ENCODE measurements at regions not wholly inside any gene's neighbourhood (a gene's known extent, or its start where the extent isn't known, plus 50 kb on each side); places are given as distances from the start of the nearest gene placed in this dataset.

- H3K4me3 ChIP-seq = no peak overlapping the region
- intact Hi-C loops (cut with DNase I) = no loop called here
- H3K4me1 ChIP-seq = no peaks in the 10 kb centered on the region
- 85 to 90% (median 89%) methylated on average over 4 of the region's 4 CpGs for WGBS, 3 donors
- no peak overlapping the region for H3K27ac ChIP-seq
- no peaks in the 10 kb centered on the region for H3K36me3 ChIP-seq (ENCODE audit: insufficient read depth in 1 of 2, low read depth in 1 of 2)
- ATAC-seq = no peak
- H3K9me3 ChIP-seq = no peaks in the 10 kb centered on the region
- H3K27me3 ChIP-seq (ENCODE audit: insufficient read depth in 3 of 3, low read length in 2 of 3) = no peaks in the 10 kb centered on the region
- DNase-seq = no peak
- no peak for TF ChIP-seq CTCF (IDR thresholded peaks at IDR 0.05)
Measured at GRCh38 chr2:41151746-41152145, 699.9 kb upstream of the SLC8A1 start.

GRCh38 chr2:41152318-41152717 lies 700.4 kb upstream of the SLC8A1 start:
- H3K4me1 ChIP-seq = no peaks in the 10 kb centered on the region
- H3K9me3 ChIP-seq = no peaks in the 10 kb centered on the region
- no peak for ATAC-seq
- no peaks in the 10 kb centered on the region for H3K27me3 ChIP-seq (ENCODE audit: insufficient read depth in 3 of 3, low read length in 2 of 3)
- H3K27ac ChIP-seq = no peak overlapping the region
- H3K4me3 ChIP-seq = no peak overlapping the region
- intact Hi-C loops (cut with DNase I) = no loop called here
- no peaks in the 10 kb centered on the region for H3K36me3 ChIP-seq (ENCODE audit: insufficient read depth in 1 of 2, low read depth in 1 of 2)
- no peak for DNase-seq
- TF ChIP-seq CTCF (IDR thresholded peaks at IDR 0.05) = no peak

GRCh38 chr2:41160439-41160838 lies 708.5 kb upstream of the SLC8A1 start:
- Histone ChIP-seq H3K9me3 (no peaks in the 10 kb centered on the region), H3K36me3 (ENCODE audit: insufficient read depth in 1 of 2, low read depth in 1 of 2) (no peaks in the 10 kb centered on the region)
- no peak for DNase-seq

GRCh38 chr2:41167014-41167413 lies 715.1 kb upstream of the SLC8A1 start:
- Histone ChIP-seq H3K27ac (no peak overlapping the region), H3K27me3 (ENCODE audit: insufficient read depth in 3 of 3, low read length in 2 of 3) (no peaks in the 10 kb centered on the region), H3K4me1 (no peaks in the 10 kb centered on the region), H3K4me3 (no peak overlapping the region), H3K36me3 (ENCODE audit: insufficient read depth in 1 of 2, low read depth in 1 of 2) (no peaks in the 10 kb centered on the region), H3K9me3 (no peaks in the 10 kb centered on the region)
- whole genome bisulfite sequencing, 3 donors = 85 to 90% (median 89%) methylated on average over 2 of the region's 2 CpGs
- TF ChIP-seq CTCF (IDR thresholded peaks at IDR 0.05) = no peak
- ATAC-seq = no peak
- DNase-seq = no peak
- intact Hi-C loops (cut with DNase I) = no loop called here

More at GRCh38 chr2:41160439-41160838, 708.5 kb upstream of the SLC8A1 start:
- no peak for ATAC-seq
- Histone ChIP-seq H3K27ac (no peak overlapping the region), H3K4me1 (no peaks in the 10 kb centered on the region), H3K27me3 (ENCODE audit: insufficient read depth in 3 of 3, low read length in 2 of 3) (no peaks in the 10 kb centered on the region), H3K4me3 (no peak overlapping the region)
- intact Hi-C loops (cut with DNase I) = no loop called here
- no peak for TF ChIP-seq CTCF (IDR thresholded peaks at IDR 0.05)
- 63 to 87% (median 75%) methylated on average over 1 of the region's 1 CpG for WGBS, 3 donors

- no peak for TF ChIP-seq CTCF (IDR thresholded peaks at IDR 0.05)
- intact Hi-C loops (cut with DNase I) = no loop called here
- WGBS, 3 donors = 70 to 86% (median 70%) methylated on average over 2 of the region's 2 CpGs
Measured at GRCh38 chr2:41169744-41170143, 717.9 kb upstream of the SLC8A1 start.

More at GRCh38 chr2:41169744-41170143, 717.9 kb upstream of the SLC8A1 start:
- ATAC-seq (no peak), DNase-seq (no peak)
- Histone ChIP-seq H3K27me3 (ENCODE audit: insufficient read depth in 3 of 3, low read length in 2 of 3) (no peaks in the 10 kb centered on the region), H3K9me3 (no peaks in the 10 kb centered on the region), H3K27ac (no peak overlapping the region), H3K4me1 (no peaks in the 10 kb centered on the region), H3K4me3 (no peak overlapping the region), H3K36me3 (ENCODE audit: insufficient read depth in 1 of 2, low read depth in 1 of 2) (no peaks in the 10 kb centered on the region)
